Stimulated activated CD4-positive, alpha-beta T cell treated with anti-CD3 and anti-CD28 coated beads, Interleukin-15, amount 100 ng/mL, for 24 hours (primary cell): ENCODE measurements at regions not wholly inside any gene's neighbourhood (a gene's known extent, or its start where the extent isn't known, plus 50 kb on each side); places are given as distances from the start of the nearest gene placed in this dataset.
"Not testable (repeated sequence)": the region's sequence is repeated elsewhere in the genome, so short reads cannot be mapped to it uniquely, and the experiment has no call there.

Source experiments
- DNase-seq: peaks from one replicate; pipeline ENCODE4 v3.0.0-alpha.2; 2020

DNA sequence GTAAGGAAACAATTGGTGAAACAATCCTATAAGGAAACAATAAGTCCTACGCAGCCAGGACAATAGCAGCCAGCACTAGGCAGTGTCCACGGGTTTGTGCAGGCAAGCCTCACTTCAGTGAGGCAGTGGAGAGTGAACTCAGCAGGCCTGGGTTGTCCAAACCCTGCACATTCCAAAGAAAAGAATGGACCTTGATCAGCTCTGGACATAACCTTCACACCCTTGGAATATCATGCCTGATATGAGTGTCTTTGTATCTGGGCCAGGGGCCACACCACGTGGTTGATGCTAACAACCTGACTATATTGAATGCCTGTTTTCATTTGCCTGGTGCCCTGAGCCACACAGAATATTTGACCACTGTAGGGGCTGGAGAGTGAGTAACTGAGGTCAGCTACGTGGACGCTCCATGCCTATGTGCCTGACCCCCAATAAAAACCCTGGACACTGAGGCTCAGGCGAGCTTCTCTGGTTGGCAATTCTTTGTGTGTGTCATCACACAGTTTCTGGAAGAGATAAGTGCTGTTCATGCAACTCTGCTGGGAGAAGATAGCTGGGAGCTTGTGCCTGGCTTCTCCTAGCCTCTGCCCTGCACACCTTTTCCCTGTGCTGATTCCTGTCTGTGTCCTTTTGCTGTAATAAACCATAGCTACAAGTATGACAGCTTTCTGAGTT is 81.4 kb upstream of the NCOR2 start:
- no peak for DNase-seq

DNA sequence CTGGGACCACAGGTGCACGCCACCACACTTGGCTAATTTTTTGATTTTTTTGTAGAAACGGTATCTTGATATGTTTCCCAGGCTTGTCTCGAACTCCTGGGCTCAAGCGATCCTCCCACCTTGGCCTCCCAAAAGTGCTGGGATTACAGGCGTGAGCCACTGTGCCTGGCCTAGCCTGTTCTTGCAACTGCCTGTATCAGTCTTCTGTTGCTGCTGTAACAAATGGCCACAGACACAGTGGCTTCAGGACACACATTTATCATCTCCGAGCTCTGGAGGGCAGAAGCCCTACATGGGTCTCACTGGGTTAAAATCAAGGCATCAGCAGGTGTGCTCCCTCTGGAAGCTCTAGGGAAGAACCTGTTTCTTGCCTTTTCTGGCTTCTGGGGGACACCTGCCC is 79.9 kb upstream of the NCOR2 start:
- no peak for DNase-seq

DNA sequence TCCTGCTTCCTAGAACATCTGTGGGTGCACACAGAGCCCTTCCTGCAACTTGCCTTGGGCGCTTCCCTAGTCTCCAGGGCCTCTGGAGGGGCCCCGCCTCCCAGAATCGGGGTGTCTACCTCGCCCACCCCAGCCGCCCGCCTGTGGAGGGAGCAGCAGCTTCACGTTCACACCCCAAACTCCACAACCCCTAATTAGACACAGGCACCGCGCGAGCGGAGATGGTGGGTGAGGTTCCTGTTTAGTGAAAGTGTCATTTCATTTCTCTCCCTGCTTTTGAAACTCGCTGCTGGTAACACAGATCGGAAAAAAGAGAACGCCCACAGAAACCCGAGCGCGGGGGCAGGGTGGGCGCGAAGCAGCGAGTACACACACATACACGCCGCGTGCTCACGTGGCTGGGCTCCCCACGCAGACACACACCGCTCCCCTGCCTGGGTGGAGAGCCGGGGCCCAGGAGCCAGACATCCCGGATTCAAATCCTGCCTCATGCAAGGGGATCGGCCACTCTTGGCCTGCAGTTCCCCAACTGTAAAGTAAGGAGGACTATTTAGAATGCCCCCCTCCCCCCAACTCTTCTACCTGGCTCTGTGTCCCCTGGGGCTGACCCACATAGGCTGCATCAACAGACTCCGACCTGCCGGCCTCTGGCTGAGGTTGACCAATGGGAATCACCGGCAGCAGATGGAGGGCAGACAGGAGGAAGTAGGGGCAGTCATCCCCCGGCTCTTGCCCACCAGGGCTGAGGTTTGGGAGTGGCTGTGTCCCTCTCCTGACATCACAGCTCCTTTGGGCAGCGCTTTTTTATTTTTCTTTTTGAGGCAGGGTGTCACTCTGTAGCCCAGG is 79.2 kb upstream of the NCOR2 start:
- DNase-seq, result peak; percentile 77

GRCh38 chr12:124645530-124646244 is 78.3 kb upstream of the NCOR2 start:
- no peak for DNase-seq

DNA sequence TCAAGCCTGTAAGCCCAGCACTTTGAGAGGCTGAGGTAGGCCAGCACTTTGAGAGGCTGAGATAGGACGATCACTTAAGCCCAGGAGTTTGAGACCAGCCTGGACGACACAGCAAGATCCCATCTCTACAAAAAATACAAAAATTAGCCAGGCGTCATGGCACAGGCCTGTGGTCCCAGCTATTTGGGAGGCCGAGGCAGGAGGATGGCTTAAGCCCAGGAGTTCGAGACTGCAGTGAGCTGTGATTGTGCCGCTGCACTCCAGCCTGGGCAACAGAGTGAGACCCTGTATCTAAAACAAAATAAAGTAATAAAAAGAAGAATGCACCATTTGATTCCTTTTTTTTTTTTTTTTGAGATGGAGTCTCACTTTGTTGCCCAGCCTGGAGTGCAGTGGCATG is 76.4 kb upstream of the NCOR2 start:
- not testable (repeated sequence) for DNase-seq

DNA sequence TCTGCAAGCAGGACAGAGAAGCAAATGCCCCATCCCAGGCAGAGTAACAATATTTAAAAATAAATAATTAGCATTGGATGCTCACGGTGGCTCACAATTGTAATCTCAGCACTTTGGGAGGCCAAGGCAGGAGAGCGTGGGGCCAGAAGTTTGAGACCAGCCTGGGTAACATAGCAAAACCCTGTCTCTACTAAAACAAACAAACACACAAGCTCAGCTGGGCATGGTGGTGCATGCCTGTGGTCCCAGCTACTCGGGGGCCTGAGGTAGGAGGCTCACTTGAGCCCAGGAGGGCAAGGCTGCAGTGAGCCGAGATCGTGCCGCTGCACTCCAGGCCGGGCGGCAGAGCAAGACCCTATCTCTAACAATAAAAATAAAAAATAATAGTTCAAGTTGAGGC is 74.7 kb upstream of the NCOR2 start:
- DNase-seq, result no peak

DNA sequence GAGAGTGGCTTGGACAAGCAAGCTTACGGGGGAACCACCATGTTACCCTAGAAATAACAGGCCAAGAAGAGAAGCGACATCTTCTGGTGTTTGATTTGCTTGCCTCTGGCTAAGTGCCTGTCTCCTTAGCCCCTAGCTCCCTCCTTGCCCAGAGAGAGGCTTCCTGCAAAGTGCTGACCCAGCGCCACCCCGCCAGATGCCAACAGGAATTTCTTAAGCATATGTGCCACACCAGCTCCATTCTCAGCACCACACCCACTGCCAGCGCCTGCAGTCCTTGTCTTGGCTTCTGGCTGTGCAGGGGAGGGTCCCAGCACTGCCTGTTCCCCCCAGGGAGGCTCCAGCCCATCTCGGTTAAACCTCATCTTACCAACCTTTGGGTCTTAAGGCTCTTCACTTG is 74.2 kb upstream of the NCOR2 start:
- DNase-seq, result no peak

- no peak for DNase-seq
Measured at GRCh38 chr12:124640056-124640455, 72.6 kb upstream of the NCOR2 start.

GRCh38 chr12:124639122-124639806 is 71.9 kb upstream of the NCOR2 start:
- no peak for DNase-seq

DNA sequence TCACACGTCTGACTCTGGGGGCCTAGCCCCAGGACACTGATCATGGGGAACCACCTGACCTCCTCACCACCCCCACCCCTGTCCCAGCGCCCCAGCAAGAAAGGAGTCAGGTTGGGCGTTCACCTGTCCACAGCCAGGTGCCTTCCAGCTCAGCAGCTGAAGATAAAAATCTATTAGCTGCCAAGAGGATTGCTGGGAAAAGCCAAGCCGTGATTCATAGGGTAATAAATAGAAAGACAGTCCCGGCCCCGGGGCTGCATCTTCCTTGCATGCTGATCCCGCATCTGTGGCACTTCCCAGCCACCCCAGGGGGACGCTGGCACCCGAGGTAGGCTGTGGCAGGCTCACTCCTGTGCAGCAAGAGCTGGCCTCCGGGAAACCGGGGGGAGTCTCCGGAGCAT is 70.2 kb upstream of the NCOR2 start:
- DNase-seq, result no peak

DNA sequence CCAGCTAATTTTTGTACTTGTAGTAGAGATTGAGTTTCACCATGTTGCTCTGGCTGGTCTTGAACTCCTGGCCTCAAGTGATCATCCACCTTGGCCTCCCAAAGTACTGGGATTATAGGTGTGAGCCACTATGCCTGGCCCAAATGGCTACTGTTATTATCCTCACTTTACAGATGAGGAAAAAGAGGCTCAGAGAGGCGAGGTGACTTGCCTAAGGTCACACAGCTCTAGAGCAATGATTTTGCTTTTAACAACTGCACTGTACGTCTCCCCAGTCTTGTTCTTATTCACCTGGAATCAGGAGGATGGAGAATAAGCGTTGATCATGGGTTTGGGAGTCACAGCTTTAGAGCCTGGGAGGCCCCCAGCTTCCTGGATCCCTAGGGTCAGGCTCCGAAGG is 69.8 kb upstream of the NCOR2 start:
- DNase-seq, result no peak

DNA sequence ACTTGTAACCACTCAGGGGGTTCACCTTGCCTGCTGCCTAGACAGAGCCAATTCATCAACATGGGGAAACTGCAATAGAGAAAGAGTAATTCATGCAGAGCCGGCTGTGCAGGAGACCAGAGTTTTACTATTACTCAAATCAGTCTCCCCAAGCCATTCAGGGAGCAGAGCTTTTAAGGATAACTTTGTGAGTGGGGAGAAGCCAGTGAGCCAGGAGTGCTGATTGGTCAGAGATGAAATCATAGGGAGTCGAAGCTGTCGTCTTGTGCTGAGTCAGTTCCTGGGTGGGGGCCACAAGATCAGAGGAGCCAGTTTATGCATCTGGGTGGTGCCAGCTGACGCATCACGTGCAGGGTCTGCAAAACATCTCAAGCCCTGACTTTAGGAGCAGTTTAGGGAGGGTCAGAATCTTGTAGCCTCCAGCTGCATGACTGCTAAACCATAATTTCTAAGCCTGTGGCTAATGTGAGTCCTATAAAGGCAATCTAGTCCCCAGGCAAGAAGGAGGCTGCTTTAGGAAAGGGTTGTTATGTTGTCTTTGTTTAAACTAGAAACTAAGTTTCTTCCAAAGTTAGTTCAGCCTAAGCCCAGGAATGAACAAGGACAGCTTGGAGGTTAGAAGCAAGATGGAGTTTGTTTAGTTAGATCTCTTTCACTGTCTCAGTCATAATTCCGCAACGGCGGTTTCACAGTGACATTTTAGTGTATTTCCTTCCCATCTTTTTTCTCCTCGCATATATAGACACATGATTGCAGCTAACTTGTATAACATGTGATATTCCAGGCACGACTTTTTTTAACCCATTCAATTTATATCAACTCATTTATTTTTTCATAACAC is 68.9 kb upstream of the NCOR2 start:
- peak; percentile 76 for DNase-seq

DNA sequence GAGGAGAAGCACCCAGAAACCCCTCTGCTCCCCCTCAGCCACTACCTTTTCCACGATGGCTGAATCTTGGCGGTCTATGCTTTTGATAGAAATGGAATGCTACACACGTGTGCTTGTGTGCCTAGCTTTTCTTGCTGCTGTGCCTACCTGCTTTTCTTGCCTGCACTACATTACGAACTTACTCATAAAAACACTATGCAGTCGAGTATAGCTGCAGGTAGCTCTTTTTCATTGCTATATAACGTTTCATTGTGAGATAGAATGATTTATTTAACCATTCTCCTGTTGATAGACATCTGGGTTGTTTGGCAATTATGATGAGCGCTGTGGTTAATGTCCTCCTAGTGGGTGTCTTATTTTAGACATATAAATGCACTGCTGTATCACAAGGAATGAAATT is 67.9 kb upstream of the NCOR2 start:
- DNase-seq, result no peak

- DNase-seq, result no peak
Measured at GRCh38 chr12:124633365-124634362, 66.3 kb upstream of the NCOR2 start.

- DNase-seq, result no peak
Measured at GRCh38 chr12:124632519-124632984, 65.1 kb upstream of the NCOR2 start.

DNA sequence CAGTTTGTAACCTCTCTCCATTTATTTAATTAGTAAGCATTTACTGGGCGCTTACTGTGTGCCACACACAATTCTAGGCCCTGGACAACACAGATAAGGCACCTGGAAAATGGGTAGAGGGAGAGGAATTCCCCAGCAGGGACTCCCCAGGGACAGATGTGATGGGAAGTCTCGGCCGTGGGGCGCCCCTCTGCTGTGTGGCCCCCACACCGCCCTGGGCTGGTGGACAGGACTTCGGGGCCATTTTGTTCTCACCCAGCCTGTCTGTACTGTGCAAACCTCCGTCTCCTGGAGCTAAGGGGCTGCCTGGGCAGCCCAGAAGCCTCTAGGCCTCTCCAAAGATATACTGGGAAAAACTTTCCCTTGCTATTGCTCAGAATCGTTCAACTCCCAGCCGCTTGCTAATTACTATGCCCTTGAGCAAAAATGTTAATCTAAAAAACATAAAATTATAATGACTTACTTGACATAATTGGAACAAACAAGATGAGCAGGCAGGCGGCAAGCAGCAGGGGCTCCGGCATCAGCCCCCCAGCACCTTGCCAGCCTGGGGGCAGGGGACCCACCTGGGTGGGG is 64.4 kb upstream of the NCOR2 start:
- DNase-seq, result no peak

GRCh38 chr12:124630791-124631313 is 63.4 kb upstream of the NCOR2 start:
- no peak for DNase-seq

DNA sequence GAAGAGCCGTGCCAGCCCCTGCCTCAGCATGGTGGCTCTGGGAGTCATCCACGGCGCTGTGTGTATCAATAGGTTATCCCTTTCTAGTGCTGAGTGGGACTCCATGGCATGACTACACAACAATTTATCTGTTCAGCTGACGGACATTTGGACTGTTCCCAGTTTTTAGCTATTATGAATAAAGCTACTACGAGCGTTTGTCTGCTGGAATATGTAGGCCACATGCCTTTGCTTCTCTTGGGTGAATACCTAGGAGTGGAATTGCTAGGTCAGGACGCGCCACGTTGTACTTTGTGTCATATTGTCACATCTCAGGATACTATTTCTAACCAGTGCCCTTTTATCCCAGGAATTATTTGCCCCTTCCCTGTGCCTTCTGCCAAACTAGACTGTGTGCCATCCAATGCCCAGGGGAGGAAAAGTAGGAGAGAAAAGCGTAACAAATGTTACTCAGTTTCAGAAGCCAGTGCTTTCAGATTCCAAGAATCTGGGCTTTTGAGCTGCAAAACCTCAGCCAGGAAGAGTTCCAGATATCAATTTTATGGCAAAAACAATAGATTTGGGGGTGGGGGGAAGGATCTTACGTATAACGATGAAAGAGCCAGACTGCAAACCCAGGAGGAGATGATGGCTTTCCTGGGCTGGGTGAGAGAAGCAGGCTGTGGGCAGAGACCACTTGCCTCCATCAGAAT is 62.5 kb upstream of the NCOR2 start:
- no peak for DNase-seq

- no peak for DNase-seq
Measured at GRCh38 chr12:124629117-124629516, 61.7 kb upstream of the NCOR2 start.

DNA sequence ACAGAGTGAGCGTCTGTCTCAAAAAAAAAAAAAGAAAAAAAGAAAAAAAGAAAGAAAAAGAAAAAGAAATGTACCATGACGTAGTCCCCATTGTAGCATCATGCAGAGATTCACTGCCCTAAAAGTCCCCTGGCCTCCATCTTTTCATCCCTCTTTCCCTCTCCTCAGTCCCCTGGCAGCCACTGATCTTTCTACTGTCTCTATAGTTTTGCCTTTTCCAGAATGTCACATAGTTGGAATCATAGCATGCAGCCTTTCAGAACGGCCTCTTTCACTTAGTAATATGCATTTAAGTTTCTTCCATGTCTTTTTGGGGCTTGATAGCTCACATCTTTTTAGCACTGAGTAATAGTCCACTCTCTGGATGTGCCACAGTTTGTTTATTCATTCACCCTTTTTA is 60.5 kb upstream of the NCOR2 start:
- DNase-seq, result no peak
